Nephron (organoid): ENCODE measurements at regions not wholly inside any gene's neighbourhood (a gene's known extent, or its start where the extent isn't known, plus 50 kb on each side); places are given as distances from the start of the nearest gene placed in this dataset.

Experiments used
- H3K27ac Mint-ChIP-seq, 3 experiments: 2 replicates each; pipeline ENCODE4 v1.8.0; 2020; ENCODE audit warnings: mixed read lengths in 3 of 3, mild to moderate bottlenecking in 2 of 3, moderate library complexity in 1 of 3
- H3K27me3 Mint-ChIP-seq: 2 replicates; pipeline ENCODE4 v1.8.0; 2021; ENCODE audit warnings: low read depth, mild to moderate bottlenecking, moderate library complexity, mixed read lengths
- H3K36me3 Mint-ChIP-seq: 2 replicates; pipeline ENCODE4 v1.8.0; 2020; ENCODE audit warnings: low read depth, mixed read lengths
- H3K4me1 Mint-ChIP-seq: 2 replicates; pipeline ENCODE4 v1.8.0; 2020; ENCODE audit warnings: mixed read lengths
- H3K4me3 Mint-ChIP-seq, 3 experiments: 2 replicates each; pipeline ENCODE4 v1.8.0; 2020; ENCODE audit warnings: mild to moderate bottlenecking in 3 of 3, mixed read lengths in 3 of 3, moderate library complexity in 2 of 3
- H3K9me3 Mint-ChIP-seq: 2 replicates; pipeline ENCODE4 v1.8.0; 2020; ENCODE audit warnings: mixed read lengths
- TF ChIP-seq, protein P1 (sequence below), 3 experiments: fragments of 200-600 bp; sonication (generic); IDR thresholded peaks; one replicate each; pipeline ENCODE4 v1.5.0; 2021; ENCODE audit warnings: antibody characterized with exemption in 3 of 3; ENCODE audit not compliant: unreplicated experiment in 3 of 3

DNA sequence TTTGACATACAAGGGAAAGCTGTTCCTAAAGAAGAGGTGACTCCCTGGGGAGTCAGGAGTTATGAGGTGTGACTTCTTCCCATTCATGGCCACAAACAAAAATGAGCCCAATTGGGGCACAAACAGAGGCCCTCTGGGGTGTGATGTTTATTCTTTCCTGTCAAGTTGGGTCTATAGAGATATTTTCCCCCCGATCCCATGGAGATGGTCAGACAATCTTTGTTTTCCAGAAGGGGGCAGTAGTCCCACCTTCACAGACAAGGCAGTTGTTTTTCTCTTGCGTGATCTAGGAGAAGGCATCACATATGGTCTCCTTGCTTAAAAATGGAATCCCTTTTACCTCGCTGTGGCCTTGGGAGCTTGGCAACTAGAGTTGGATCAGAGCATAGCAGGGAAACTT, 110.3 kb downstream of the MFSD1 start:
- no peaks in the 10 kb centered on the region for H3K36me3 Mint-ChIP-seq
- peaks cover 6% of the 10 kb centered on the region for H3K4me1 Mint-ChIP-seq

DNA sequence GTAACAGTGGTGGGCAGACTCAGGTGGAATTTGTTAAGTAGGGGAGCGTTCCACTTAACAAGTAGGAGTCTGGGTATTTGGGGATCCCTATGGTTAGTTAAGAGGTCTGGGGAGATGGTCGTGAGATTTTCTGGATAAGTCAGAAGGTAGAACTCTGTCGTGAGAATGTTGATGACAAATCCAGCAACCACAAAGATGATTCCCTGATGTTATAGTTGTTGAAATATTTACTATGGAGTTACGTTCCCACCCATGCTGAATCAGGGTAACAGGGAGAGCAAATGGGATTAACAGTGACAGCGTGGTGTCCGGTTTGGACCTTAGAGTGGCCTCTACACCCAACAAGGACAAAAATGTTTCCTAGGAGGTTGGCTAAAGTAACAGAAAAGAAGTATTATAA, 110.8 kb downstream of the MFSD1 start:
- Mint-ChIP-seq H3K9me3 (peaks cover 3% of the 10 kb centered on the region), H3K4me3 (no peak overlapping the region), H3K27ac (no peak overlapping the region), H3K4me1 (peaks cover 6% of the 10 kb centered on the region), H3K36me3 (no peaks in the 10 kb centered on the region), H3K27me3 (peaks cover 6% of the 10 kb centered on the region)
- TF ChIP-seq, protein P1, sequence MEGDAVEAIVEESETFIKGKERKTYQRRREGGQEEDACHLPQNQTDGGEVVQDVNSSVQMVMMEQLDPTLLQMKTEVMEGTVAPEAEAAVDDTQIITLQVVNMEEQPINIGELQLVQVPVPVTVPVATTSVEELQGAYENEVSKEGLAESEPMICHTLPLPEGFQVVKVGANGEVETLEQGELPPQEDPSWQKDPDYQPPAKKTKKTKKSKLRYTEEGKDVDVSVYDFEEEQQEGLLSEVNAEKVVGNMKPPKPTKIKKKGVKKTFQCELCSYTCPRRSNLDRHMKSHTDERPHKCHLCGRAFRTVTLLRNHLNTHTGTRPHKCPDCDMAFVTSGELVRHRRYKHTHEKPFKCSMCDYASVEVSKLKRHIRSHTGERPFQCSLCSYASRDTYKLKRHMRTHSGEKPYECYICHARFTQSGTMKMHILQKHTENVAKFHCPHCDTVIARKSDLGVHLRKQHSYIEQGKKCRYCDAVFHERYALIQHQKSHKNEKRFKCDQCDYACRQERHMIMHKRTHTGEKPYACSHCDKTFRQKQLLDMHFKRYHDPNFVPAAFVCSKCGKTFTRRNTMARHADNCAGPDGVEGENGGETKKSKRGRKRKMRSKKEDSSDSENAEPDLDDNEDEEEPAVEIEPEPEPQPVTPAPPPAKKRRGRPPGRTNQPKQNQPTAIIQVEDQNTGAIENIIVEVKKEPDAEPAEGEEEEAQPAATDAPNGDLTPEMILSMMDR (IDR thresholded peaks at IDR 0.05; ENCODE audit: unreplicated experiment in 3 of 3) = no peak

More for the DNA sequence above, 110.3 kb downstream of the MFSD1 start:
- peaks cover 3% of the 10 kb centered on the region for H3K27me3 Mint-ChIP-seq
- TF ChIP-seq, protein P1 (IDR thresholded peaks at IDR 0.05; ENCODE audit: unreplicated experiment in 3 of 3) = no peak
- no peak overlapping the region for H3K27ac Mint-ChIP-seq
- H3K4me3 Mint-ChIP-seq = no peak overlapping the region
- peaks cover 3% of the 10 kb centered on the region for H3K9me3 Mint-ChIP-seq

DNA sequence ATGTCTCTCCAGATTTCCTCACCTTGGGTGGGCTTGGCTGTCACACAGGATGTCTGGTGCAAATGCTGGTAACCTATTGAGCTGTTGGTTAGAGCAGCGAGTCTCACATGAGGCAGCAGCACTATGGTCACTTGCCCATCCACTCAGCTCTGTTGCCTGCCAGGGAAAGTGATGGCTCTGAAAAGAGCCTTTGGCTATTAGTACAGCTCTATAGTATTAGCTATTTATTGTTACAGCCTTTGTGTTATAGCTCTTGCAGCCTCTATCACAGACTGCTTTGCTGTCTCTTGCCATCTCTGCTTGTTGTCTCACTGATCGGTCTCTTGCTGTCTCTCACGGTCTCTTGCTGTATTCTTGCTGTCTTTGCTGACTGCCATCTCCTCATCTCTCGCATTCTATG, 114.3 kb downstream of the MFSD1 start:
- no peak overlapping the region for H3K4me3 Mint-ChIP-seq
- H3K36me3 Mint-ChIP-seq = no peaks in the 10 kb centered on the region
- peaks cover 3% of the 10 kb centered on the region for H3K9me3 Mint-ChIP-seq
- H3K27me3 Mint-ChIP-seq = peaks cover 10% of the 10 kb centered on the region
- TF ChIP-seq, protein P1 (IDR thresholded peaks at IDR 0.05; ENCODE audit: unreplicated experiment in 3 of 3) = no peak
- H3K27ac Mint-ChIP-seq = no peak overlapping the region
- H3K4me1 Mint-ChIP-seq = no peaks in the 10 kb centered on the region

DNA sequence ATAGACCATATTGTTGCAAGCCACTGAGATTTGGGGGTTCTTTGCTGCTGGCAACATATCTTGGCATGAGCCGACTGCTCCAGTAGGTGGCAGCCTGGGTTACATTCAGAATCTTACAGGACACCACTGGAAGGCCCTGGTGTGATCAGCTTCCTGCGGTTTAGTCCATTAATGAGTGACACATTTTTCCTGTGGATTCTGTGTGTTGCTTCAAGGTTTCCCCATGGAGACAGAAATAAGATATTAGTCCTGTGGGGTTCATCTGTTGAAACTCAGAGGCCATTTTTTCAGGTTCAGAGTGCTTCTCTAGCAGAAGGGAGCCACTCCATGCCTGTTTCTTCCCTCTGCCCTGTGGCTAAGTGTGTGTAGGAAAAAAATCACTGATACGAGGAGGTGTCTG, 116.2 kb downstream of the MFSD1 start:
- H3K9me3 Mint-ChIP-seq = peaks cover 3% of the 10 kb centered on the region
- no peaks in the 10 kb centered on the region for H3K36me3 Mint-ChIP-seq
- H3K4me3 Mint-ChIP-seq = no peak overlapping the region
- H3K27me3 Mint-ChIP-seq = peaks cover 10% of the 10 kb centered on the region
- TF ChIP-seq, protein P1 (IDR thresholded peaks at IDR 0.05; ENCODE audit: unreplicated experiment in 3 of 3) = peak; percentile 57 to 81 (median 76)
- H3K27ac Mint-ChIP-seq = no peak overlapping the region
- H3K4me1 Mint-ChIP-seq = no peaks in the 10 kb centered on the region

DNA sequence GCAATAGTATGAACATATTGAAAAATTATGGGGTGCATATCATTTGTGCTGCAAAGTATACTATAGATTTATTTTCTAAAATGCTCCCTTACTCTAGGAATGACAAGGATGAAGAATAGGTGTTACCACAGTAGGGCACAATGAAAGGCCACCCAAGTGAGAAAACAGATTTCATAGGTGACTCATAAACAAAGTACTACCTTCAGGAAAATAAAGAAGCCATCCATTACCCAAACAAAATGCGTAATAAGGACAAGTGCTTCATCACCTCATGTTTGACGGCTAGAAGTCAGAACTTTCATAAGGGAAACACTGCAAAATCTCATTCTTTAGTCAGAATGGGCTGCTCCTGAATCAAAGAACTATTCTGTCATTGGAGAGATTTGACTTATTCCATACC, 116.6 kb downstream of the MFSD1 start:
- H3K4me3 Mint-ChIP-seq = no peak overlapping the region
- TF ChIP-seq, protein P1 (IDR thresholded peaks at IDR 0.05; ENCODE audit: unreplicated experiment in 3 of 3) = no peak
- H3K36me3 Mint-ChIP-seq = no peaks in the 10 kb centered on the region
- H3K27ac Mint-ChIP-seq = no peak overlapping the region
- peaks cover 10% of the 10 kb centered on the region for H3K27me3 Mint-ChIP-seq
- no peaks in the 10 kb centered on the region for H3K4me1 Mint-ChIP-seq
- peaks cover 3% of the 10 kb centered on the region for H3K9me3 Mint-ChIP-seq

DNA sequence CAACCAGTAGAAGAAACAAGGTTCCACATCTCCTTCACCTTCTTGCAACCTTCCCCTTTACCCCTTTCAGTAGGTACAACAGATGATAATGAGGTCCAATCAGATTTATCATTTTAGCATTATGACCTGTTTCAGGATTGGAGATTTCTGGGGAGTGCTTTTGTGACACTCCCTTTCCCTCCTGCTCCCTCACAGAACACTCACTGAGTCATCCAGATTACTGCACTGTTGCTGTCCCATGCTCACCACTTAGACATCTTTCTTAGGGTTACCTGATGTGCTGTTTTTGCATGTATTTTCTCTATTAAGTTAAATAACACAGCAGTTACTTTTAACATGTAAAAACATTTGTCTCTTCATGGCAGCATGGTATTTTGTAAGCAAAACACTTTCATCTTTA, 118.5 kb downstream of the MFSD1 start:
- Mint-ChIP-seq H3K27me3 (peaks cover 10% of the 10 kb centered on the region), H3K9me3 (no peaks in the 10 kb centered on the region), H3K36me3 (no peaks in the 10 kb centered on the region), H3K4me1 (no peaks in the 10 kb centered on the region), H3K4me3 (no peak overlapping the region), H3K27ac (no peak overlapping the region)
- TF ChIP-seq, protein P1 (IDR thresholded peaks at IDR 0.05; ENCODE audit: unreplicated experiment in 3 of 3) = no peak
